ENCODE measurements at regions not wholly inside any gene's neighbourhood (a gene's known extent, or its start where the extent isn't known, plus 50 kb on each side); places are given as distances from the start of the nearest gene placed in this dataset.
A peak's percentile ranks its signal among the peaks of the same experiment; 100 is the strongest.

DNA sequence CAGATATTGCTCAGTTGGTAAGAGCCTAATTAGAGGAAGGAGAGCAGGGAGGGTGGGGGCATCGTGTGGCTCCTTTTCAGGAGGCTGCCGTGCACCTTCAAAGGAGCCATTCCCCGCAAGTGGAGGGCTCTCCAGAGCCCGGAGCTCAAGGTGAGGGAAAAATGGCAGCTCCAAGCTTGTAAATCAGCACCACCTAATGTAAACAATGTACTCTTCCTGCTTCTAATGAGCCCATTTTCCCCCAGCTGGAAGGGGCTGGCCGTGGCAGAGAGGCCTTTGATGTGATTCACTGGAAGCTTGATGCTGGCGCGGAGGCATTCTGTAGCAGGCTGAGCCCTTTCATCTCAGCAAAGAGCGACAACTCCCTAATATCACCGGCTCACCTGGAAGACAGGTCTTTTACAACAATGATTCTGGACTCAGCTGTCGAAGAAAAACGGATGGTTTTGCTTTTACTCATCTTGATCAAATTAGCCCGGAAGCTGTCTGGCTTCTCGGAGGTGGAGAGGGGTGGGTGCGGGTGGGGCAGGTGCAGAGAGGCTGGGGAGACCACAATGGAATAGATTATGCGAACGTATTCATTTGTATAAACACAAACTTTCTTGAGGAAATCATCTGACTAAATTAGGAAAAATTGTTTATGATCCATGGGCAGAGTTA lies 112.5 kb downstream of the RRAGC start:
- 45 to 47% methylated on average over 9 to 11 of the region's 16 CpGs for WGBS, 2 experiments (ENCODE audit: insufficient coverage in 2 of 2)
- H3K36me3 ChIP-seq (ENCODE audit: control insufficient read depth, insufficient read depth, low read length) = no peaks in the 10 kb centered on the region
- H3K27ac ChIP-seq (ENCODE audit: low read depth, low read length, severe bottlenecking) = no peak overlapping the region

DNA sequence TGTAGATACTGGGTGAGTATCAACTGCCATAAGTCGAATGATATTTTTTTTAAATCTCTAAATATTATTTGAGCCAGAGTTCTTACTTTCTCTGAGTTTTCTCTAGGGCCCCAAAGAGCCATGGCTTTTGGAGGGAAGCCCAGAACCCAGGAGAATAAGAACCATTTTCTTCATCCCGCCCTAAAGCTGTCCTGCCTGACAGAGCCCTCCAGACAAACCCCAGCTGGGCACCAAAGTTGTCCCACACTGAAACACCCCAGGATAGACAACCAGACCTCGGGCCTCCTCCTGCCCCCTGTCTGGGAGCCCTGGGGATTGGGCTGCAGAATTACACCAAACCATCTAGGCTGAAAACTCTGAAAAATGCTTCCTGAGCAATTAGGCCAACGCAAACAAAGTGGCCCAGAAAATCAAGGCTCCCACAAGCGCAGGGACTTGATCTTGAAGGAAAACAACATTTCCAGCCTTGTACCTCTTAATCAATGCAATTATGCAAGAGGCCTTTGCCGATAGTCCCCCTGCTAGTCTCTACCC lies 113.1 kb downstream of the RRAGC start:
- WGBS, 2 experiments (ENCODE audit: insufficient coverage in 2 of 2) = 77 to 87% methylated on average over 3 of the region's 6 CpGs

More for the DNA sequence above, 112.5 kb downstream of the RRAGC start:
- H3K9me3 ChIP-seq (ENCODE audit: control insufficient read depth, low read length) = no peaks in the 10 kb centered on the region
- H3K4me1 ChIP-seq (ENCODE audit: control insufficient read depth, insufficient read depth, low read length, poor library complexity, severe bottlenecking) = no peaks in the 10 kb centered on the region
- no peak overlapping the region for H3K4me3 ChIP-seq (ENCODE audit: extremely low read depth, insufficient read depth, low read length, poor library complexity, severe bottlenecking)

DNA sequence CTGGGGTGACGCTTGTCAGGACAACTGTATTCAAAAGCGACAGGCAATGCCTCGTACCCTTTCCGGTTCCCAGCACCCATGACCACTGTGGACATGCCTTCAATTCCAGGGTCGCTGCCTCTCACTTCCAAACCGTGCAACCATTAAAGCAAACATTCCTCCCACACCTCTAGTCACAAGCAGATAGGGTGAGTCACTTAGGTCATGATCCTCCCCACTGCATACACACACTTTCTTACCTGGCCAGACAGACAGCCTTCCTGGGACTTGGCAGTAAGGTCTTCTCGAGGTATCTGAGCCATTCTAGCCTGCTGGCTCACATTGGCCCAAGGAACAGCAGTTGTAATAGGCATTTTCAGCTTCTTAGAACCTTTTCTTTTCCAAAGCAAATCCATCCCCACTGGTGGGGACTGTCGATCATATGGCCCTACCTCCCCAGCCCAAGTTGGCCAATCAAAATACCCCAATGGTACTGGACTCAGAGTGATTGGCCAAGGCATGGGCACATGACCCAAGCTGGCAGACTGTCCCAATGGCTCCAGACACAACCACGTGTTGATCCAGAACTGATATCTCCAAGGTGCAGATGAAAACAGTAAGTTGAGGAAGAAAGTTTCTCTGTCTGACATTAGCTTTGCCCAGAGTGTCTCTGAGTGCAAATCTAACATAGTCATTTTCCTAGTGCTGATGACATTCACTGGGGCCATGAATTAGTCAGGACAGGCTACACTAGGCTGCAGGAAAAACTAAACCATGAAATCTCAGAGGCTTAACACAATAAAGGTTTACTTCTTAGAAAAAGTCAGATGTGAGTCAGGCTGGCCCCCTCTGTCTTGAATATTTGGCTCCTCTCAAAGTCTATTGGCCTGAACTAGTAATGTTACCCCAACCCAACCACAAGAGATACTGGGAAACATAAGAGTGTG lies 113.8 kb downstream of the RRAGC start:
- Histone ChIP-seq H3K27ac (ENCODE audit: low read depth, low read length, severe bottlenecking) (no peak overlapping the region), H3K4me3 (ENCODE audit: extremely low read depth, insufficient read depth, low read length, poor library complexity, severe bottlenecking) (no peak overlapping the region), H3K9me3 (ENCODE audit: control insufficient read depth, low read length) (no peaks in the 10 kb centered on the region), H3K4me1 (ENCODE audit: control insufficient read depth, insufficient read depth, low read length, poor library complexity, severe bottlenecking) (peaks cover 9% of the 10 kb centered on the region), H3K36me3 (ENCODE audit: control insufficient read depth, insufficient read depth, low read length) (no peaks in the 10 kb centered on the region)
- WGBS, 2 experiments (ENCODE audit: insufficient coverage in 2 of 2) = 92 to 97% methylated on average over 9 of the region's 9 CpGs

More for the DNA sequence above, 113.1 kb downstream of the RRAGC start:
- peaks cover 2% of the 10 kb centered on the region for H3K4me1 ChIP-seq (ENCODE audit: control insufficient read depth, insufficient read depth, low read length, poor library complexity, severe bottlenecking)
- no peaks in the 10 kb centered on the region for H3K36me3 ChIP-seq (ENCODE audit: control insufficient read depth, insufficient read depth, low read length)
- no peak overlapping the region for H3K4me3 ChIP-seq (ENCODE audit: extremely low read depth, insufficient read depth, low read length, poor library complexity, severe bottlenecking)
- no peak overlapping the region for H3K27ac ChIP-seq (ENCODE audit: low read depth, low read length, severe bottlenecking)
- no peaks in the 10 kb centered on the region for H3K9me3 ChIP-seq (ENCODE audit: control insufficient read depth, low read length)

DNA sequence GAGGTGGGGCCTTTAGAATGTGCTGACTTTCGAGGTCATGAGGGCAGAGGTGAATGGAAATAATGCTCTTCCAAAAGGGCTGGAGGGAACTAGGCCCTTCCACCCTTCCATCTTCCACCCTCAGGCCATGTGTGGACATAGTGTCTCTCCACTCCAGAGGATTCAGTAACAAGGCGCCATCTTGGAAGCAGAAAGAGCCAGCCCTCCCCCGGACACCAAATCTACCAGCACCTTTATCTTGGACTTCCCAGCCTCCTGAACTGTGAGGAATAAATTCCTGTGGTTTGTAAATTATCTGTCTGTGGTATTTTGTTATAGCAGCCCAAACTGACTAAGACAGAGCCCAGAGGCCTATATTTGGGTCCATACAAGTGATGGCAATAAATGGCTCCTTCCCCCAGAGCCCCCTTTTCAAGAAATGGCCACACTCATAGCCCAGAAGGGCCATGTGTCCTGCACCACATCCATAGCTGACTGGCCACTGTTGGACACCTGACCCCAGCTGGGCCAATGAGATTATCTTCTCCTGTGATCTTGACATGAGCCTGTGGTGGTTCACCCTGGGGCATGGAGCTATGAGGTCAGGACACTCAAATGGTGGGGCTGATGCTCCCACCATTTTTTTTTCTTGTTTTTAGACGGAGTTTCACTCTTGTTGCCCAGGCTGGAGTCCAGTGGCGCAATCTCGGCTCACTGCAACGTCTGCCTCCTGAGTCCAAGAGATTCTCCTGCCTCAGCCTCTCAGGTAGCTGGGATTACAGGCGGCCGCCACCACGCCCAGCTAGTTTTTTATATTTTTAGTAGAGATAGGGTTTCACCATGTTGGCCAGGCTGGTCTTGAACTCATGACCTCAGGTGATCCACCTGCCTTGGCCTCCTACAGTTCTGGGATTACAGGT lies 114.9 kb downstream of the RRAGC start:
- Histone ChIP-seq H3K4me1 (ENCODE audit: control insufficient read depth, insufficient read depth, low read length, poor library complexity, severe bottlenecking) (peaks cover 11% of the 10 kb centered on the region), H3K4me3 (ENCODE audit: extremely low read depth, insufficient read depth, low read length, poor library complexity, severe bottlenecking) (no peak overlapping the region), H3K27ac (ENCODE audit: low read depth, low read length, severe bottlenecking) (no peak overlapping the region), H3K9me3 (ENCODE audit: control insufficient read depth, low read length) (no peaks in the 10 kb centered on the region), H3K36me3 (ENCODE audit: control insufficient read depth, insufficient read depth, low read length) (no peaks in the 10 kb centered on the region)
- 82 to 88% methylated on average over 4 to 5 of the region's 10 CpGs for WGBS, 2 experiments (ENCODE audit: insufficient coverage in 2 of 2)

DNA sequence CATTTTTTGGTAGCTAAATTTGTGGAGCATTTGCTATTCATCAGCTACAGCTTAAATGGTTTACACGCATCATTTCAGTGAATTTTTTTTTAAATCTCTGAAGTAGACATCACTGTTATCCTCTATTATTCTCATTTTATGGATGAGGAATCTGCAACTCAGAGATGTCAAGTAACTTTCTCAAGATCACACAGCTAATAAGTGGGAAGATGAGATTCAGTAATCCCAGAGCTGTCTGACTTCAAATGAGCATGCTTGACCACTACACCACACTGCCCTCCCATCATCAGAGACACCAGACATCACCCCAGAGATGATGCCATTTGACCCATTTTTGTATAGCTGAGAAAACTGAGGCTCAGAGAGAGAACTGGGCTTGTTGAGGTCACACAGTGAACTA lies 116.4 kb downstream of the RRAGC start:
- Histone ChIP-seq H3K27ac (ENCODE audit: low read depth, low read length, severe bottlenecking) (no peak overlapping the region), H3K4me1 (ENCODE audit: control insufficient read depth, insufficient read depth, low read length, poor library complexity, severe bottlenecking) (peaks cover 11% of the 10 kb centered on the region), H3K9me3 (ENCODE audit: control insufficient read depth, low read length) (no peaks in the 10 kb centered on the region), H3K4me3 (ENCODE audit: extremely low read depth, insufficient read depth, low read length, poor library complexity, severe bottlenecking) (no peak overlapping the region), H3K36me3 (ENCODE audit: control insufficient read depth, insufficient read depth, low read length) (no peaks in the 10 kb centered on the region)
- WGBS, 2 experiments (ENCODE audit: insufficient coverage in 2 of 2) = 60% methylated on average over 1 of the region's 1 CpG; no CpG with 5 or more reads in 1 of the 2 experiments

DNA sequence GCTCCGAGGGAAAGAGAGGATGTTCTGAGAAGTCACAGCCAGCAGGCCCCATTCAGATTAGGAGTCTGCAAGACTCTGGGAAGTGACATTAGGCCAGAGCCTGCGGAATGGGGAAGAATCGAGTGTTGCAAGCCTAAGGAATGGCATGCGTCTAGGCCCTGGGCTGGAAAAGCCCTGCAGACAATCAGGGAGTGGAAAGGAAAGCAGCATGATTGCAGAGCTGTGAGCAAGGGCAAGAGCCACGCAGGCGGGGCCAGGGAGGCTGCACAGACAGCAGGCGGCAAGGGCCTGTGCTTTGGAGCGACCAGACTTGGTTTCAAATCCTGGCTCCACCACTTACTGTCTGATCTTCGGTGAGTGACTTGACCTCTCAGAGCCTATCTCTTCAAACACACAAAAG lies 118.2 kb downstream of the RRAGC start:
- Histone ChIP-seq H3K27ac (ENCODE audit: low read depth, low read length, severe bottlenecking) (peak overlapping the region; percentile 88), H3K36me3 (ENCODE audit: control insufficient read depth, insufficient read depth, low read length) (no peaks in the 10 kb centered on the region), H3K4me3 (ENCODE audit: extremely low read depth, insufficient read depth, low read length, poor library complexity, severe bottlenecking) (no peak overlapping the region), H3K4me1 (ENCODE audit: control insufficient read depth, insufficient read depth, low read length, poor library complexity, severe bottlenecking) (peaks cover 11% of the 10 kb centered on the region), H3K9me3 (ENCODE audit: control insufficient read depth, low read length) (no peaks in the 10 kb centered on the region)
- 57 to 67% methylated on average over 7 to 8 of the region's 9 CpGs for WGBS, 2 experiments (ENCODE audit: insufficient coverage in 2 of 2)

DNA sequence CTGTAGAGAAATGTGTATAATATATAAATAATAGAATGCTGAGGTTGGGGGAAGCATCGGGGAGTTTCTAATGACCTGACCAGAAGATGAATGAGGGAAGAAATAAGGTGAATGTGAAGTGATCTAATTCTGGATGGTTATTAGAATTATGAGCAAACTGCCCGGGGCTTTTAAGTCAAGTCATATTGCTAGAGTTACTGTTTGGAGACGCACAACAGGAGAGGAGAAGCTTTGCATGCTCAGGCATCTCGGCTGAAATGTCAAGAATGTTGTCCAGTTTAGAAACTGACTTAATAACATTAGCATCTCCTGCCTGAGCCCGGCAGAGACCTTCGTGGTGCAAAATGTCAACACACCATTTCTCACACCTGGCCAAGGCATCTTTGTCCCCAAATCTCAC lies 119.1 kb downstream of the RRAGC start:
- Histone ChIP-seq H3K4me1 (ENCODE audit: control insufficient read depth, insufficient read depth, low read length, poor library complexity, severe bottlenecking) (peaks cover 11% of the 10 kb centered on the region), H3K9me3 (ENCODE audit: control insufficient read depth, low read length) (no peaks in the 10 kb centered on the region), H3K36me3 (ENCODE audit: control insufficient read depth, insufficient read depth, low read length) (no peaks in the 10 kb centered on the region), H3K4me3 (ENCODE audit: extremely low read depth, insufficient read depth, low read length, poor library complexity, severe bottlenecking) (no peak overlapping the region), H3K27ac (ENCODE audit: low read depth, low read length, severe bottlenecking) (peak overlapping the region; percentile 88)
- 86 to 95% methylated on average over 6 of the region's 6 CpGs for WGBS, 2 experiments (ENCODE audit: insufficient coverage in 2 of 2)

DNA sequence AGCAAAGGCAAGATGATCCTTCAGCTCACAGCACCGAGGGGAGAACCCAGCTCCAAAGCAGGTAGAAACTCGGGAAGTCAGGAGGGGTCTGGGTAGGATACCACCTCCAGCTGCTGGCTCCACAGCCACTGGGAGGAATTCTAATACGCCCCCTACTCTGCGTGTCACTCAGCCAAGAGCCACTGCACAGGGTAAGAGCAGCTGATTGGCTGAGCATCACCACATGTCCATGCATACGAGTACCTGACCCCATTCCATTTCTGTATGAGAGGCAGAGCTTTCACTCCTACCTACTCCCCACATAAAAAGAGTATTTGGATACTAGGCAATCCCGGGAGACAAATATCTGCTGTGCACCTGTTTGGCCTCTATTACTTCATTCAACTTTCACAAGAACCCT lies 121.4 kb downstream of the RRAGC start:
- 84 to 89% methylated on average over 3 to 5 of the region's 6 CpGs for WGBS, 2 experiments (ENCODE audit: insufficient coverage in 2 of 2)
- Histone ChIP-seq H3K4me1 (ENCODE audit: control insufficient read depth, insufficient read depth, low read length, poor library complexity, severe bottlenecking) (peaks cover 11% of the 10 kb centered on the region), H3K27ac (ENCODE audit: low read depth, low read length, severe bottlenecking) (no peak overlapping the region), H3K36me3 (ENCODE audit: control insufficient read depth, insufficient read depth, low read length) (no peaks in the 10 kb centered on the region), H3K9me3 (ENCODE audit: control insufficient read depth, low read length) (no peaks in the 10 kb centered on the region), H3K4me3 (ENCODE audit: extremely low read depth, insufficient read depth, low read length, poor library complexity, severe bottlenecking) (no peak overlapping the region)

DNA sequence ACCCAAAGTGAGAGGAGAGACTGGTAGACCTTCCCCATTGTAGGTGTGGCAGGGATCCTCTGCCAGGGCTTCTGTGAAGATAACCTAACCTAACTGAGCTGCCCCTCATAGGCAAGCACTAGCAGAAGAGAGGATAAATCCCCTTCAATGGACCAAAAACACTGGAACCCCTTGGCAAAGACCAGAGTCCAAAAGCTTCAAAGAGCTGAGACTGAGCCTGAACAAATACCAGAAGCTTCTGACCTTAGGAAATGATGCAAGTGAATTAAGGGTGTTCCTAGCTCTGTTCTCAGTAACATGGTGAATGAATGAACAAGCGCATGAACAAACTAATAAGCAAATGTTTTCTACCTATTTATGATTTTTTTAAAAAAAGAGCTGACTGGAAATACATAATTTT lies 123.2 kb downstream of the RRAGC start:
- Histone ChIP-seq H3K36me3 (ENCODE audit: control insufficient read depth, insufficient read depth, low read length) (no peaks in the 10 kb centered on the region), H3K4me1 (ENCODE audit: control insufficient read depth, insufficient read depth, low read length, poor library complexity, severe bottlenecking) (peaks cover 9% of the 10 kb centered on the region), H3K4me3 (ENCODE audit: extremely low read depth, insufficient read depth, low read length, poor library complexity, severe bottlenecking) (no peak overlapping the region), H3K9me3 (ENCODE audit: control insufficient read depth, low read length) (no peaks in the 10 kb centered on the region), H3K27ac (ENCODE audit: low read depth, low read length, severe bottlenecking) (no peak overlapping the region)
- no CpG with 5 or more reads among the region's 1 CpG for WGBS, 2 experiments (ENCODE audit: insufficient coverage in 2 of 2)

DNA sequence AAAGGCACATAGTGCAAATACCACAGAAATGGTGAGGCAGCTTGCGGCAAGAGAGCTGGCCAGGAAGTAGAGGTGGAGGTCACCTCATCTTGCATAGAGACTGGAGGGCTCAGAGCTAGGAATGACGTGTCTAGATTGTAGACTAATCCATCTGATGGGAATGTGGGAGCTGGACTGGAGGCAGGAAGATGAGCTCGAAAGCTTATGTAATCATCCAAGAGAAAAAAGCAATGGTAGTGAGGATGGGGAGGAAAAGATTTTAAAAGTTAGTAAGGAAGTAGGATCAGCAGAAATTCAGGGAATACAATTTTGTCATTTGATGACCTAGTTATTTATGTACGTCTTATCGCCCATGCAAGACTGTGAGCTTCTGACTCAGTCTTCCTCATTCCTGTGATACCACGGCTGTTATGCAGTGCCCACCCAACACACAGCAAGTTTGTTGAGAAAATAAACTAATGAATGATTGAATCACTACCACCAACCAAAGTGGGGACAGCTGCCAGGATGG lies 123.9 kb downstream of the RRAGC start:
- 86 to 95% methylated on average over 3 to 5 of the region's 6 CpGs for WGBS, 2 experiments (ENCODE audit: insufficient coverage in 2 of 2)
- peaks cover 2% of the 10 kb centered on the region for H3K4me1 ChIP-seq (ENCODE audit: control insufficient read depth, insufficient read depth, low read length, poor library complexity, severe bottlenecking)
- no peaks in the 10 kb centered on the region for H3K36me3 ChIP-seq (ENCODE audit: control insufficient read depth, insufficient read depth, low read length)
- H3K9me3 ChIP-seq (ENCODE audit: control insufficient read depth, low read length) = no peaks in the 10 kb centered on the region
- H3K27ac ChIP-seq (ENCODE audit: low read depth, low read length, severe bottlenecking) = no peak overlapping the region
- no peak overlapping the region for H3K4me3 ChIP-seq (ENCODE audit: extremely low read depth, insufficient read depth, low read length, poor library complexity, severe bottlenecking)
